ENCODE measurements at regions not wholly inside any gene's neighbourhood (a gene's known extent, or its start where the extent isn't known, plus 50 kb on each side); places are given as distances from the start of the nearest gene placed in this dataset.
"Not testable (repeated sequence)": the region's sequence is repeated elsewhere in the genome, so short reads cannot be mapped to it uniquely, and the experiment has no call there.

DNA sequence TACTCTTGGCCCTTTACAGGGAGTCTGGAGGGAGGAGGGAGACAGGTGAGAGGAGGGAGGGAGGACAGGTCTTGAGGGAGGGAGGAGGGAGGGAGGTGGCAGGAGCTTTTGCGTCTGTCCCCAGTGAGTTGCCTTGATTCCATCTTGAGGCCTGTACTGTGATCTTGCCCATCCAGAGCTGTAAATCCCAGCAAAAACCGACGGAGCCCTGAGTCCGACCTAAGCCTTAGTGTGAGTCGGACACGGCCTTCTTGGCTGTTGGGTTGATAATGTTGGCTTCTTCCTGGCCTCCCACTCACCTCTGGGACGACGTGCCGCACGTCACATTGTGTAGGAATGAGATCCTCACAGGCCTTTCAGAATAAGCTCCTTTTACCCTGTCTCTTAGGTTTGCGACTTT lies 72.5 kb downstream of the RGS12 start:
- no peak for DNase-seq (ENCODE audit: low spot score)

DNA sequence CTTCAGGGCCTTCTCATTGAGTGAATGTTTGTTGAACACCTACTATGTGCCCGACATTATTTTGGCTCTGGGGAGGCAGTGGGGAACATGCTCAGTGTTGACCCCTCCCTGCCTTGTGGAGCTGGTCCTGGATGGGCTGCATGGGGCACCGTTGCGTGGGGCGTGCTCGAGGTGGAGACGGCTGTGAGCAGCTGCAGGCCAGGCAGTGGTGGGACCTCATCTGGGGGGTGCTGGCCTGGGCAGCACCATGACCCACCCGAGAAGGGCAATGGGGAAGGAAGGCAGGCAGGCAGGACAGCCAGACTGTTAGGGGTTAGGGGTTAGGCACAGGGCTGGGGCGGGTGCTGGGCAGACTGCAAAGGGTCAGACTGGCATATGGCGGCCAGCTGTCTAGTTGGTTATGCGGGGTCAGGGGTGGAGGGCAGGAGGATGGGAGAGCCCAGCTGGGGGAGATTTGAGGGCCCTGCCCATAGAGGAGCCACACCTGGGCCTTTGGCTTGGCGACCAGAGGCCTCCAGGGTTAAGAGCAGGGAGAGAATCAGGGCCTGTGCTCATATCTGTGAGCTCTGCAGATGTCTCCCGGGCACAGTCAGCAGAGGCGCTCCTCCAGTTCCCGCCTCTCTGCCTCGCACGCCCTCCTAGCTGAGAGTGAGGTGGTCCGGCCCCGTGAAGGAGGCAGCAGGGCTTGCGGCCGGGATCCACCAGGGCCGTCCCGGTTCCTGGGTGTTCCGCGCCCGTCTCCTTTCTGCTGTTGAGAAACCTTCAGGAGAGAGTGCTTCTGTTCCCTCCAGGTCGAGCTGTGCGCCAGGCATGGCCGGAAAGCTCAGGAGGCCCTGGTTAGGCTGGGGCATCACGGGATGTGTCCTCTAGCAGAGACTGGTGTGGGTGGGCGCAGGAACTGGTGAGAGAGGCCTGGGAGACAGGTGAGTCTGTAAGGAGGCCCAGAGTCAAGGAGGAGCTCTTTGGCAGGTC lies 73.3 kb downstream of the RGS12 start:
- peak; percentile 21 for DNase-seq (ENCODE audit: low spot score)

DNA sequence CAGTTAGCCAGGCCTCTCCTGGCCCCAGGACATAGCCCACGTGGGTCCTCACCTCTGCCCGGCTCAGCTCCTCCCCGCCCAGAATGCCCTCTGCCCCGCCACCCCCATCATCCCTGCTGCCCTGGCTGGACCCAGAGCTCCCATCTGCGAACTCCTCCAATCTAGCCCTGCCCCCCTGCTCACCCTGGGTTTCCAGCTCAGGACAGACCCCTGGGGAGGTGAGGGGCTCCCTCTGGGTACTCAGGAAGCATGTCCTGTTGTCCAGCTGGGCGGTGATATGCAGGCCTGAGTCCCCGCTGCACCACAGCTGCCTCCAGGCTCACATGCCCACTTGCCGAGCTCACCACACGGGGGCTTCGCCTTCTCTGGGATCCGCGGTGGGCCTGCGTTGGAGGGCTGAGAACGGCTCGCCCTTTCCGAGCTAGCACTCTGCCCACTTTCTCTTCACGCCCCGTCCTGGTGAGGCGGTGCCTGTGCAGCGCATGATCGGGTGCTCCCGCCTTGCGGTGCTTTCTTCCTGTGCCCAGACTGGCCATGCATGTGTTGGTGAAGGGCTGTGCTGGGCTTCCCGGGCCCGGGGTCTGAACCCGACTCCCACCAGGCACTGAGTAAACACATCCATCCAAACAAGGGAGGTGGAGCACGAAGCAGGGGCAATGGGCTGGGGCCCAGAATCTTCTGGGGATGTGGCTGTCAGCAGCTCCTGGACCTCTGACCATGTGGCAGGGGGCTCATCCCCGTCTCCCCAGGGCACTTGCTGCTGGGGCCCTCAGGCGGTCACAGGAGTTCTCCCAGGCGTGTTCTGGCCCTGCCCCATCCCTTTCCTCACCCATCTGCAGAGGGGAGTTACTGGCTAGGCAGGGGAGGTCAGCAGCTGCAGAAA lies 74.3 kb downstream of the RGS12 start:
- peak; percentile 8 for DNase-seq (ENCODE audit: low spot score)

DNA sequence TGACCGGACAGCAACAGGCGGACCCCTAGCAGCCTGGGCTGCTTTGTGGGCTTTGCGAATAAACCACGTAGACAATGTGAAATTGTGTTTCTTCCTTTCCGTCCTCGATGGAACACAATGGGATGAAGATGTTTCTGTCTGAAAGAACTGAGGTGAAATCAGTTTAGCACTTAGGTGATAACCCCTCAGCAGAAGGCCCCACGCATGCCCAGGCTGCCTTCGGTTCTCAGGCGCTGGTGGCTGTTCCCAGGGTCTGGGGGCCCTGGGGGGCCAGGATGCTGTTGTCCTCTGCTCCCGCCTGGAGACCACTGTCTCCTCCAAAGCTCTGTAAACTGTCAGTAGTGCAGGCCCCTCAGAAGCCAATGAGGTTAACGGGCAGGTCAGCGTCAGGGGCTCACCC lies 73.9 kb upstream of the HGFAC start:
- DNase-seq (ENCODE audit: low spot score): no peak

DNA sequence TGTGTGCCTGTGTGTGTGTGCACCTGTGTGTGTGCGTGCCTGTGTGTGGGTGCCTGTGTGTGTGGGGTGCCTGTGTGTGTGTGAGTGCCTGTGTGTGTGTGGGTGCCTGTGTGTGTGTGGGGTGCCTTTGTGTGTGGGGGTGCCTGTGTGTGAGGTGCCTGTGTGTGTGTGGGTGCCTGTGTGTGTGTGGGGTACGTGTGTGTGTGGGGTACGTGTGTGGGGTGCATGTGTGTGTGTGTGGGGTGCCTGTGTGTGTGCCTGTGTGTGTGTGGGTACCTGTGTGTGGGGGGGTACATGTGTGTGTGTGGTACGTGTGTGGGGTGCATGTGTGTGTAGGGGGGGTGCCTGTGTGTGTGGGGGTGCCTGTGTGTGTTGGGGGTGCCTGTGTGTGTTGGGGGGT lies 73.4 kb upstream of the HGFAC start:
- DNase-seq (ENCODE audit: low spot score): no peak

DNA sequence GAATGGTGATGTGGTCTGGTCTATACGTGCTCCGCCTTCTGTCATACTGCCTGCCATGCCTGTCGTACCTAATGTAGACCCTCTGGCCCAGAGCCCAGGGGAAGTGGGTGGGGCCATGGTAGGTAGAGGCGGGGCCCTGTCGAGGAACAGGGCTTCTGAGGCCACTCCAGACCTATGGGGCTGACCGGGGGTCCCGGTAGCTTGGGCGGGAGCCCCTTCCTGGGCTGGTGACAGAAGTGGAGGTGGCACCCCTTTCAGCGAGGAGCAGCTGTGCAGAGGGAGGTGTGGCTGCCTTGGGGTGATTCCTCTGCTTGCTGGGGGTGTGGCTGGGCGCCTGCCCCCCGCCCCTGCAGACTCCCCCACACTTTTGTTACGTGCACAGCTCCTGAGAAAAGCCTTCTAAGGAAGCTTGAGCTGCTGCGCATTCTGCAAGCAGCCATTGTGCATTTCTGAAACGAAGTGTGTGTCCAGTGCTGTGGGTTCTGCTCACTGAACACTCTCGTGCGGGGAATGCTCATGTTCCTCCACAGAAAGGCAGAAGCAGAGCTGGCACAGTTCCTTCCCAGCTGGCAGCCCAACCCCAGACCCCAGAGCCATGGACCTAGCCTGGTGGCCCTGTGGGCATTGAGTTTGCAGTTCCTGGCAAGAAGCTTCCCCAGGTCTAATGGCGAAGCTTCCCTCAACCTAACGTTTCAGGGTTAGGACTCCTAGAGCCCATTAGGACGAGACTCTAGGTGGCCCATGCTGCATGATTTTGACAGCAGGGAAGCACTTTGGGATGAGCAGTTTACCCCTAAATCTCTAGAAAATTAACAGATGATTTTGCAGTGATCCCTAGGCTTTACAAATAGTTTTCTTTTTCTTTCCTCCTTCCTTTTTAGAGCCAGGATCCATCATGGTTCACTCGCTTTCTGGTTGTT lies 72.7 kb upstream of the HGFAC start:
- DNase-seq (ENCODE audit: low spot score): peak; percentile 12

DNA sequence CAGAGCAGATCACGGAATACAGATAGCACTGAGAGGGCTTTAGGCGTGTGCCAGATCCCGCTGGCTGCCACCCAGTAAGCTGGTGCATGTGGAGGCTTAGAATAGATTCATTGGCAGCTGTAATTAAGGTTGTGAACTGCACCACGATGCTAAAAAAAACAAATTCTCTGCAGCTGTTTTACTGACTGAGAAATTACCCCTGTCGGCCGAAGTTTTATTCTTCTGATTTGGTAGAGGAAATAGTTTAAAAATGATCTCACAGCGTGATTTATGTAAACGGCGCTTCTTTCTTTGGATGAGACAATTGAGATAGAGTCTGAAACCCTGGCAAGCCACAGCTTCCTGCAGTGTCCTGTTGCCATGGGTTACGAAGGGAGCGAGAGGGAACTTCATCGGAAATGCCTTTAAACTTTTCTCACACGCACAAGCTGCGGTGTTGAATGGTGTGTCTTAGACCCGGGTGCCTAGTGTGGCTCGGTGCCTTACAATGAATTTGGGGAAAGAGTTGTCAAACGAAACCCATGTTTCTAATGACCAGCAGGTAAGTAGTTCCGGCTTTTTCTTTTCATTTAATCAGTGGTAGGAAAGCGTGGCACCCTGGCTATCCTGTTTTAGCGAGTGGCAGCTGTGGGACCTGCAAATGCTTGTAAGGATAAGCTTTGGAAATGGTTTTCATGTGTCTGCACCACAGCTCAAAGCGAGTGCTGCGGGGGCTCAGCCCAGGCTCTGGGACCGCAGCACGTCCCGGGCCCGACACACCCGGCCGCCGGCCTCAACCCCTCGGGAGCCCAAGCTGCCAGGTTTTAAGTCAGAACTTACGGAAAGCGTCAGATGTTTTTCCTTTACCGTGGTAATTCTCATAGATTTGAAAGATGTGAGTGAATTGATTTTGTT lies 71.7 kb upstream of the HGFAC start:
- DNase-seq (ENCODE audit: low spot score): peak; percentile 68

DNA sequence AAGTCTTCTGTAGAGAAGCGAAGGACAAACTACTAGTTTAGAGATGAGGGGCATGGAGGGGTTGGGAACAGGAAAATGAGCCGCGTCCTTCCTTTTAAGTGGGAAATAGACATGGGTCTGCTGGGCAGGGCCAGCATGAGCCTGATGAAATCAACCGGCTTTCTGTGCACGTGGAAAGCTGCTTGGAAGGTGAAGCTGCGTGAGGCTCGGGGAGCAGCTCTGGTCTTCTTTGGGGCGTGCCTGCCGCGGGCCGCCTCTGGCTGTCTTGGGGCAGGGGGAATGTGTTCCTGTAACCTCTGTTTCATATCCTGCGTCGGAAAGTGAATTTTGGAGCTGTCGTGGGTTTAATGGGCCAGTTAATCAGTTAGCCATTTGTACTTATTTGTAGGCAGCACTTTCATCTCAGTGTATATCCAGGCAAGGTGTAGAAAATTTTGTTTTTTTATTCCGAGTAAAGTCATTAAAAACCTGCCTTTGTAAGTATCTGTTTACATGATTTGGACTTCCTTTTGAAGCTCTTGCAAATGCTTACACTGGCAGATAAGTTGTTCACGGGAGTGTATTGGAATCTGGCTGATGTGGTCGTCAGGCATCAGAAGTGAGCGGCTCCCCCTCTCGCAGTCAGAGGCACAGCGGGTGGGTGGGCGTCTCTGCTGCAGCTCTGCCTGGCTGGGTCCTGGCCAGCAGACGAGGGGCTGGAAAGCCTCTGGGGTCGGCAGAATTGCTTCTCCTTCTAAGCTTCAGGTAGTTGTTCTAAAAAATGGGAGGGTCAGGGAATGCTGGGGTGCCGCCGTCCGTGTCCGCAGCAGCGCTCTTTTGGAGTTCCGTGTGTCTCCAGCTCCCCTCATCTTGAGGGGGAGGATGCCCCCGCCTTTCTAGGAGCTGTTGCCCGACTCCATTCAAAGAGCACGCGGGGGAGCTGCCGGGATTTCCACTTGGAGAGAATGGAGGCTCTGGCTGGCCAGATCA lies 70.5 kb upstream of the HGFAC start:
- DNase-seq (ENCODE audit: low spot score): peak; percentile 45

DNA sequence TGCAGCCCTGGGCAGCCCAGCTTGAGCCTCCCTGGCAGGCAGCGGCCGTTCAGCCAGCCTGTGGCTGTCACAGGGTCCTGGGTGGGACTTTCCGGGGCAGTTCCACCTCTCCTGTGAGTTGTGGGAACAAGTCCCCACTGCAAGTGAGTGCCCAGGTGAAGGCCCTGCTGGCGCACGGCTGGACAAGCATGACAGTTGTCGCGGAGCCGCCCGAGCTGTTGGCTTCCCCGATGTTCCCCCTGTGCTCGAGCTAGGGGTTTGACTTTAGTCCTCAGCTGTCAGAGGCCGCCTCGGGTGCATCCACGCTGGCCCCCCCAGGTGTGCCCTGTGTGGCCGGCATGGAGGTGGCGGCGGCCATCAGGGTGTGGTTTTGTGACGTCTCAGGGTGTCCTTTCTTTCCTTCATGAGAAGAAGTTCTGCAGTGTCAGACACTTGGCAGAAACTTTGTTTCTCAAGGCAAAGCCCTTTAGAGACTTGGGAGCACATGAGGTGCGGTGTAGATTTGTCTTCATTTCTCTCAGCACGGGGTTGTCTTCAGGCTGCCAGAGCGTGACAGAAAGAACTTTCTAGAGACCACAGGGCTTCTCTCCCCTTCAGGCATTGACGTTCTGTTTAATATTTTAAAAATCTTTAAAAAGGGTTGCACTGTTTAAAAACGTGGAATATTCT lies 69.4 kb upstream of the HGFAC start:
- peak; percentile 9 for DNase-seq (ENCODE audit: low spot score)

DNA sequence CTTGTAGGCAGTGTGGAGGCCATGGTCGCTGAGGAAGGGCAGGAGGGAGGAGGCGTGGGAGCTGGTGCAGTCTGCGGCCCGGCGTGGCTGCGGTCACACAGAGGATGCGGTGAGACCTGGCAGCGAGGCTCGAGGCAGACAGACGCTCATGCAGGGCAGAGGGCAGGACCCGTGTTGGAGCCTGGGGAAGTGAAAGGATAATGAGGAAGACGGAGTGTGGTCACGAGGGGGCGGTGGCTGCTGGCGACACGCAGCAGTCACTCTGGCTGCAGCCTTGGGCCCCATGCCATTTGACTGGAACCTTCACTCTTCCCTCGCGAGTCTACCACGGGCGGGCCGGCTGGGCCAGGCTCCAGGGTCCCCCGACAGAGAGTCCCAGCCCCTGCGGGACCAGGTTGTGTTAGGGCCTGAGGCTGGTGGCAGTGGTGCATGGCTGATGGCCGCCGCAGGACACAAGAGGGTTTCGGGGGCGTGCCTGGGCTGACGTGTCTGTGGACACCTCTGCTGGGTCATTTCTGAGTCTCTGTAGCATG lies 68.8 kb upstream of the HGFAC start:
- DNase-seq (ENCODE audit: low spot score): no peak

DNA sequence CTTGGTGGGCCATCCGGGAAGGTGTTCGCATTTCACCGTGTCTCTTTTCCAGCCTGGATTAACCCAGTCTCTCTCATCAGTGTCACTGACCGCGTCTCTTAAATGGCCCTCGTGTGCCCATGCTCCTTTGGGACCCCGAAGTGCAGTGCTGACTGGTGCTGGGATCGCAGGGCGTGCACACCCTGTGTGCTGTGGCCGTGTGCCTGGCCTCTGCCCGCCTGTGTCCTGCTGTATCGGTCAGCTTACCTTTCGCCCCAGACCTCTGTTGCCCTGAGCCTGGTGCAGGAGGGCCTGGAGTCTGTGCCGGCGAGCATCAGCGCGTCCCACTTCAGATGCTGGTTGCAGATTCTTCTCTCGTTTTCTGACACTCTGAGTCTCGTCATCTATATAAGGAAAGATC lies 68.3 kb upstream of the HGFAC start:
- no peak for DNase-seq (ENCODE audit: low spot score)

DNA sequence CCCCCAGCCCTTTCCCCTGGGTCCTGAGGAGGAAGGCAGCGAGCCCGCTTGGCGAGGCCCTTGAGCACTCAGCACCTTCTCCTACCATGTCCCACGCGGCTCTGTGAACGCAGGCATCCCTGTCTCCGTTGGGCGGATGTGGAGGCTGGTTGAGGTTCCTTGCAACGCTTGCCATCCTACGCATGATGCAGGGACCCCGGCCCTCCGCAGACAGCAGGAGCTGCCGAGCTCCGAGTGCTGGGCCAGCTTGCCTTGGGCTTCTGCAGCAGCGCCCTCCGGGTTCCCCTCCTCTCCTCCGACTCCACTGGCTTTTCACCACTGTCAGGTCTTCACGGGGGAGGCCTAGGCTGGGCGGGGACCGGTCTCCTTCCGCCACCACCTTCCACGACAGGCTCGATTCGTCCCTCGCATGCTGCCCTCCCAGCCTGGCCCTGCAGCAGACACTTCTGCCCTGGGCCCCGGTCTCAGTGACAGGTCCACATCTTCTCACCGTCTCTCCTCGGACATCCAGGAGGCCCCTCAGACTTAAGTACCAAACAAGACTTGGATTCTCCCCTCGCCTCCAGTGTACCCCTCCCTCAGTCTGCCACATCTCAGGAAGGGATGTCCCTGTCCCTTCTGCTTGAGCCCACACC lies 67.6 kb upstream of the HGFAC start:
- peak; percentile 6 for DNase-seq (ENCODE audit: low spot score)

DNA sequence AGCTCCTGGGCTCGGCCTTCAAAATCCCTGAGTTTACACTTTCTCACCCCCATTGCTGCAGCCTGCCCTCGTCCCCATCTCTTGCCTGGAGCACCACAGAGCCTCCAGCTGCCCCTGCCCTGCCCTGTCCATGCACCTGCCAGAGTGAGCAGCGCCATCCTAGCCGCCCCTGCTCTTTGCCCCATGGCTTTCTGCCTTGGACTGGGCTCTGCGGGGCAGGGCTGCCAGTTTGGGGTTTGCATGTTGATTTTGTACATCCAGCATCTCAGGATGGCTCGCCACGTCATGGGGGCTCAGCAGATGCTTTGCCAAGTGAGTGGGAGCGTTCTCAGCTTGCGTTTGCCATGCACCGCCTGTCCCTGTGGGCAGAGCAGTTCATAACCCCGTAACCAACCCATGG lies 67.1 kb upstream of the HGFAC start:
- no peak for DNase-seq (ENCODE audit: low spot score)

DNA sequence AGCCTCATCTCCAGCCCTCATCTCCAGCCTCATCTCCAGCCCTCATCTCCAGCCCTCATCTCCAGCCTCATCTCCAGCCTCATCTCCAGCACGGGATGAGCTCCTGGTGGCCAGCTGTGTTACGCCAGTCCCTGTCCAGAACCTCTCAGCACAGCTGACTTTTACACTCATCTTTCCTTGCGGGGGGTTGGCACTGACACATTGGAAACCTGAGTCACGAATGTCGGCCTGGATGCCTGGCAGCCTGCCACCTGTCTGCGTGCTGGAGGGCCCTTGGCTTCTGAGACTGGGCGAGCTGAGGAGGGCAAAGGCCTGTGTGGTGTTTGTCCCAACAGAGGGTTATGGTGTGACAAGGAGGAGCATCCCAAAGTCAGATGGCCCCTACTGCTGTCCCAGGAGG lies 66.1 kb upstream of the HGFAC start:
- DNase-seq (ENCODE audit: low spot score): no peak

DNA sequence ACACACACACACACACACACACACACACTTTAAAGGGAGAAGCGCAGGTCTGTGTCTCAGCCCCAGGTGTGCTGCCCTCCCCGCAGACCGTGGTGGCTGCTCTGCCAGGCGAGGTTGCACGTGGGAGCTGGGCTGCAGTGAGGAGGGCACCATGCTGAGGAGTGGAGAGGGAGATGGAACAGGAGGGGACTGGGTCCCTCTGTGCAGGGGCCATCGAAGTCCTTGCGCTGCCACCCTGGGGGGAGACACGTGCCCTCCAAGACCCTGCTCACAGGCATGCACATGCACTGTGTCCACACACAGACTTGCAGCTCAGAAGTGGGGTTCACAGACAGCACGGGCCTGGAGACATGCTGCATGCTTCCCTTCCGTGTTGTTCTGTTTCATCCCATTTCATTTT lies 65.5 kb upstream of the HGFAC start:
- no peak for DNase-seq (ENCODE audit: low spot score)

DNA sequence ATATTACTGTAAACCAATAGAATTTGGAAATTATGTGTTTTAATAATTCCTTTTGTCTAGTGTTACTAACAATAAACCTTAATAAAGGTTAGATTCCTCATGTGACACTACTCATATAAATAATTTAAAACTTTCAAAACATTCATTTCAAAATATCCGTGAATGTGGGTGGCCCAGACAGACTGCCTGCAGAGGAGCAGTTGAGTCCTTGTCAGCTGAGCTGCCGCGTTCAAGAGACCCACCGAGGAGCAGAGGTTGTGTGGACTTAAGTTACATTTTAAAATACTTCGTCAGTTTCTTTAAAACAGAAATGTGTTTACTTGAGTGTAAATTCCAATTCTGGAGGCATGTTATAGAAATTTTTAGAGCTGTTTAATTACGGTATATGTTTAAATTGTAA lies 64.2 kb upstream of the HGFAC start:
- no peak for DNase-seq (ENCODE audit: low spot score)

DNA sequence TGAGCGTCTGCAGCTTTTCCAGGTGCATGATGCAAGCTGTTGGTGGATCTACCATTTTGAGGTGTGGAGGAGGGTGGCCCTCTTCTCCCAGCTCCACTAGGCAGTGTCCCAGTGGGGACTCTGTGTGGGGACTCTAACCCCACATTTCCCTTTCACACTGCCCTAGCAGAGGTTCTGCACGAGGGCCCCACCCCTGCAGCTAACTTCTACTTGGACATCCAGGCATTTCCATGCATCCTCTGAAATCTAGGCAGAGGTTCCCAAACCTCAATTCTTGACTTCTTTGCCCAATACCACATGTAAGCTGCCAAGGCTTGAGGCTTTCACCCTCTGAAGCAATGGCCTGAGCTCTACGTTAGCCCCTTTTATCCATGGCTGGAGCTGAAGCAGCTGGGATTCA lies 61.4 kb upstream of the HGFAC start:
- not testable (repeated sequence) for DNase-seq (ENCODE audit: low spot score)

DNA sequence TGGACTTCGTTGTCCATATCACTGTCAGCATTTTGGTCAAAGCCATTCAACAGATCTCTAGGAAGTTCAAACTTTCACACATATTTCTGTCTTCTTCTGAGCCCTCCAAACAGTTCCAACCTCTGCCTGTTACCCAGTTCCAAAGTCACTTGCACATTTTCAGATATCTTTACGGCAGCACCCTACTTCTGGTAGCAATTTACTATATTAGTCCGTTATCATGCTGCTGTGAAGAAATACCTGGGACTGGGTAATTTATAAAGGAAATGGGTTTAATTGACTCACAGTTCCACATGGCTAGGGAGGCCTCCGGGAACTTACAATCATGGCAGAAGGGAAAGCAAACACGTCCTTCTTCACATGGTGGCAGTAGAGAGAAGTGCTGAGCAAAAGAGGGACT lies 60.6 kb upstream of the HGFAC start:
- not testable (repeated sequence) for DNase-seq (ENCODE audit: low spot score)
